ENCODE measurements at regions not wholly inside any gene's neighbourhood (a gene's known extent, or its start where the extent isn't known, plus 50 kb on each side); places are given as distances from the start of the nearest gene placed in this dataset.
A peak's percentile ranks its signal among the peaks of the same experiment; 100 is the strongest.

- H3K4me3 ChIP-seq (ENCODE audit: low read depth, low read length) = no peak overlapping the region
- DNase-seq (ENCODE audit: low read depth) = no peak
- TF ChIP-seq CTCF (IDR thresholded peaks at IDR 0.05; ENCODE audit: insufficient read depth, low read depth, low read length, missing control alignments) = no peak
These were observed 67.5 kb upstream of the TES start for GRCh38 chr7:116142850-116143249.

GRCh38 chr7:116145245-116145852 lies 65.0 kb upstream of the TES start:
- TF ChIP-seq CTCF (IDR thresholded peaks at IDR 0.05; ENCODE audit: insufficient read depth, low read depth, low read length, missing control alignments) = no peak
- peak; percentile 65 for DNase-seq (ENCODE audit: low read depth)
- H3K4me3 ChIP-seq (ENCODE audit: low read depth, low read length) = no peak overlapping the region

GRCh38 chr7:116148108-116148507 lies 62.2 kb upstream of the TES start:
- H3K4me3 ChIP-seq (ENCODE audit: low read depth, low read length) = no peak overlapping the region
- TF ChIP-seq CTCF (IDR thresholded peaks at IDR 0.05; ENCODE audit: insufficient read depth, low read depth, low read length, missing control alignments) = no peak
- DNase-seq (ENCODE audit: low read depth) = no peak

- no peak overlapping the region for H3K4me3 ChIP-seq (ENCODE audit: low read depth, low read length)
- no peak for TF ChIP-seq CTCF (IDR thresholded peaks at IDR 0.05; ENCODE audit: insufficient read depth, low read depth, low read length, missing control alignments)
- no peak for DNase-seq (ENCODE audit: low read depth)
These were observed 61.7 kb upstream of the TES start for GRCh38 chr7:116148626-116149025.

- no peak for TF ChIP-seq CTCF (IDR thresholded peaks at IDR 0.05; ENCODE audit: insufficient read depth, low read depth, low read length, missing control alignments)
- DNase-seq (ENCODE audit: low read depth) = peak; percentile 40
- H3K4me3 ChIP-seq (ENCODE audit: low read depth, low read length) = no peak overlapping the region
These were observed 59.8 kb upstream of the TES start for GRCh38 chr7:116150588-116150987.

- no peak overlapping the region for H3K4me3 ChIP-seq (ENCODE audit: low read depth, low read length)
- no peak for DNase-seq (ENCODE audit: low read depth)
- no peak for TF ChIP-seq CTCF (IDR thresholded peaks at IDR 0.05; ENCODE audit: insufficient read depth, low read depth, low read length, missing control alignments)
These were observed 58.1 kb upstream of the TES start for GRCh38 chr7:116152276-116152675.

GRCh38 chr7:116153050-116153449 lies 57.3 kb upstream of the TES start:
- peak overlapping the region; percentile 6 for H3K4me3 ChIP-seq (ENCODE audit: low read depth, low read length)
- no peak for TF ChIP-seq CTCF (IDR thresholded peaks at IDR 0.05; ENCODE audit: insufficient read depth, low read depth, low read length, missing control alignments)
- peak; percentile 12 for DNase-seq (ENCODE audit: low read depth)

Measured in GM12865 (cell line).